ENCODE measurements at regions not wholly inside any gene's neighbourhood (a gene's known extent, or its start where the extent isn't known, plus 50 kb on each side); places are given as distances from the start of the nearest gene placed in this dataset.

GRCh38 chr4:116126794-116127193 is 958.6 kb downstream of the TRAM1L1 start:
- no peak for TF ChIP-seq CTCF (IDR thresholded peaks at IDR 0.05)
- no peak for TF ChIP-seq POLR2A (IDR thresholded peaks at IDR 0.05)
